GM12872 (cell line): ENCODE measurements at regions not wholly inside any gene's neighbourhood (a gene's known extent, or its start where the extent isn't known, plus 50 kb on each side); places are given as distances from the start of the nearest gene placed in this dataset.

Experiments used
- TF ChIP-seq, protein P1 (sequence below): IDR thresholded peaks from 3 replicates; pipeline ENCODE4 v1.5.1; 2011; ENCODE audit warnings: low read depth, mild to moderate bottlenecking, low read length, moderate library complexity; ENCODE audit not compliant: insufficient read depth

DNA sequence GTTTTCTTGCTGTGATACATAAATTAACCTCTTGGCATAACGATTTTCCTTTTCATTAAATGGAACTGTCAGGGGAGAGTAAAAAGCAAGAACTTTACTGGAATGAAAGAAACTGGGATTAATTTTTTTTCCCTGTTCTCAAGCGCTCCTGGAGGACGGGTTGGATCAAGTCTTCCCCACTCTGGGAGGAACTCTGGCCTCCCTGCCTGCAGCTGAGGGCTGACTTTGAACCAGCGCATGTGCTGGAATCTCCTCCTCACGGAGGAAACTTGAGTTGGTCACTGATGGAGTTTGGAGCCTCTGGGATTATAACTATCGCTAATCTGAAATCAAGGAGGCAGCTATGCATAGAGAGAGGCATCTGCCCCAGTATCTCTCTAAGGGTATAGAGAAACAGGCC is 406.4 kb upstream of the TMEM132C start:
- TF ChIP-seq, protein P1, sequence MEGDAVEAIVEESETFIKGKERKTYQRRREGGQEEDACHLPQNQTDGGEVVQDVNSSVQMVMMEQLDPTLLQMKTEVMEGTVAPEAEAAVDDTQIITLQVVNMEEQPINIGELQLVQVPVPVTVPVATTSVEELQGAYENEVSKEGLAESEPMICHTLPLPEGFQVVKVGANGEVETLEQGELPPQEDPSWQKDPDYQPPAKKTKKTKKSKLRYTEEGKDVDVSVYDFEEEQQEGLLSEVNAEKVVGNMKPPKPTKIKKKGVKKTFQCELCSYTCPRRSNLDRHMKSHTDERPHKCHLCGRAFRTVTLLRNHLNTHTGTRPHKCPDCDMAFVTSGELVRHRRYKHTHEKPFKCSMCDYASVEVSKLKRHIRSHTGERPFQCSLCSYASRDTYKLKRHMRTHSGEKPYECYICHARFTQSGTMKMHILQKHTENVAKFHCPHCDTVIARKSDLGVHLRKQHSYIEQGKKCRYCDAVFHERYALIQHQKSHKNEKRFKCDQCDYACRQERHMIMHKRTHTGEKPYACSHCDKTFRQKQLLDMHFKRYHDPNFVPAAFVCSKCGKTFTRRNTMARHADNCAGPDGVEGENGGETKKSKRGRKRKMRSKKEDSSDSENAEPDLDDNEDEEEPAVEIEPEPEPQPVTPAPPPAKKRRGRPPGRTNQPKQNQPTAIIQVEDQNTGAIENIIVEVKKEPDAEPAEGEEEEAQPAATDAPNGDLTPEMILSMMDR: no peak

DNA sequence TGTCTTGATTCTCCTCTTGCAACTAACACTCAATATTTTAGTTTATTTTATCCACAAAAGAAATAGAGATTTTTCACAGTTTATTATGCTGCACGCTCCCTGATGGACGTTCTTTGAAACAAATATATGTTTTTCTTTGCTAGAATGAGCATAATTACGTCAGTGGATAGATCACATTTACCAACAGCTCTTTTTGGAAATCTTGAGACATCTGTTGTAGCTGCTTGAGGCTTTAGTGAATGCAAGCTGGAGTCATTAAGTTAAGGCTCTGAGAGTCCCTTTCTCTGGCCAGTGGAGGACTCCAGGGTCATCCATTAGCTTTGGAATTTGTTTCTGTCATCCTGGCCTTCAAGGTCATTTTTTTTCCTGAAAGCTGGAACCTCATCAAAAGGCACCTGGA is 405.6 kb upstream of the TMEM132C start:
- TF ChIP-seq, protein P1: no peak

DNA sequence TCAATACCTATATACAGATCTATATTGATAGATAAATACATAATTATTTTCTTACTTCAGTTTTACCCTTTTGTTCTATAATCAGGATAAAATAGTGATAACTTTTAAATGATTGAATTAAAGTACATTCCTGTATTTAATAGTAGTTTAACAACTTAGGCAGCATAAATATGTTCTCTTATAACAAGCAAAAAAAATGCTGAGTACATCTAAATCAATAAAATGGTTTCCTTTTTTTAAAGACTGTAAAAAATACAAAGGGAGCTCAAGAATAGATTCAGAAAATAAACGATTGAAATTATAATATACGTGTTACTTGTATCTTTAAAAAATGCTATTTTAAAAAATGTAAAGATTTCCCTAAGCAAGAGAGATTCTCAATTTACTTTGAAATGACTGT is 393.7 kb upstream of the TMEM132C start:
- TF ChIP-seq, protein P1: no peak

DNA sequence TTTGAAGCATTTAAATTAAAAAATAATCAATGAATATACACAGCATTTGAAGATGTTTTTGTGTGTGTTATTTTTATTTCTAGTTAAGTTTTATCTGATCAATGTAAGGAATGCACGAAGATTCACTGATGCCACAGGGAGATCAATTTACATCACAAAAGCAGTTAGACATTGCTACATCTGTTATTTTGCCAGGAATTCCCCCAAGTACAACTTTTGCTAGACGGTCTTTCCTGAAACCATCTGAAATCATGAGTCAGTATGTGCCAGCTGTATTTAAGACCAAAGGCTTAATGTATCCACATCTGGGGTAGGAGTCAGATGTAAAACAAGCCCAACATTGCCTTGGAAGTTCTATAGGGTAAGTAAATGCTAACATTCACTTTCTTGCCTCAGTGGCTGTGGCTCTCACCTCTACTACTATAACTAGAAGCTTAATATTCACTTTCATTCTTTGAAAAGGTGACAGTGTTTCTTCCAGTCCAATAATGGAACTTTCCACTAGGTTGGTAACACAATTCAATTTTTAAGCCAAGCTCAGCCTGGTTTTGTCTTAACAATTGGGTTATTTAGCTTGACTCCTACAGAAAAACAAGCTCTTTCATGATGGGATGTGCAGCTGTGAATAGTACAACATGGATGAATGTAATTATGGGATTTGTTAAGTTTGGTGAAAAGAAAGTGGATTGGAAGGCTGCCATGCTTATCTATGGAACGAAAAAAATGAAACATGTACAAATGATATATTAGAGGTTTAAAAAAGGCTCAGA is 385.4 kb upstream of the TMEM132C start:
- TF ChIP-seq, protein P1: no peak

DNA sequence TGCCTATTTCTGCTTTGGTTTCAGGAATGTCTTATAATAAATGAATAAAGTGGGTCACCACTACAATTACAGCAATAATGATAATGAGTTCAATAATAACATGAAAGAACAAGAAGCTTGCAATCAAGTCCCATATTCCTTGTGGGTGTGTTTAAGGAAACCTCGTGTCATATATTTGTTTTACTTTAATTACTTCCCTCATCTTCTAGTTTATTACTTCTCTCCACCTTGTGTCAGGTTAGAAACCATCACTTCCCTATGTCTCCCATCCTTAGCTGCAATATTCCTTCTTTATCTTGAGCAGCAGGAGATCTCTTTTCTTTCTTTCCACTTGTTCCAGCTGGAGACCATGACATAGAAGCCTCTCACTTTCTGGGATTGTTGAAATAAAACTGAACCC is 384.0 kb upstream of the TMEM132C start:
- TF ChIP-seq, protein P1: no peak

DNA sequence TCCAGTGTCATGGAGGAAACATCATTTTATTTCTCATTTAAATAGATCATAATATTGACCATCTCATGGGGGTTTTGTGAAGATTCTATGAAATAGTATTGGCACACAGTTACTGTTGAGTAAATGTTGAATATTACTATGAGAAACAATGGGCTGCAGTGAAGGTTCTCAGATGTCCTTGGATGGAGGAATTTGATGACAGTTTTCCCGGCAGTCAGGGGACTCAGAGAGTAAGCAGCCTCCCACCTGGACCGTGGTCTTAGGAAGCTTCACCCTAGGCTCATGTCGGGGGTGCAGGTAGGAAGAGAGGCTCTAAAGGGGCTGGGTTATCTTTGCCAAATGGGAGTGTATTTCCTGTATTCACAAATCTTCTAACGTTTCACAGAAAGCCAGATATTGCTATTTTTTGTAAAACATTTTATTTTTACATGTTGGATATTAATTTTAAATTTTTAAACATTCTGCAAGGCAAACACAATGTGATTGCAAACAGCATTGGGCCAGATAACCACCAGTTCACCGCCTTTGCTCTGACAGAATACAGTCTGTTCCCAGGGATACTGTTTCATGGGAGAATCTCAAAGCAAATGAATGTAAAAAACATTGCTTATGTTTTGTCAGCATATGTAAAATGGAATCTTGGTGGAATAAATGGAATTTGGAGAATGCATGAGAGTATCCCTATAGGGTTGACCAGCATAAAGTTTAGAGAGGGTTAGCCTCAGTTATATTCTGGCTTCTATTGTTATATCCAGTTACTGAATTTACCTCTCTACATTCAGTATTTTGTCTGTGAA is 380.8 kb upstream of the TMEM132C start:
- TF ChIP-seq, protein P1: no peak

DNA sequence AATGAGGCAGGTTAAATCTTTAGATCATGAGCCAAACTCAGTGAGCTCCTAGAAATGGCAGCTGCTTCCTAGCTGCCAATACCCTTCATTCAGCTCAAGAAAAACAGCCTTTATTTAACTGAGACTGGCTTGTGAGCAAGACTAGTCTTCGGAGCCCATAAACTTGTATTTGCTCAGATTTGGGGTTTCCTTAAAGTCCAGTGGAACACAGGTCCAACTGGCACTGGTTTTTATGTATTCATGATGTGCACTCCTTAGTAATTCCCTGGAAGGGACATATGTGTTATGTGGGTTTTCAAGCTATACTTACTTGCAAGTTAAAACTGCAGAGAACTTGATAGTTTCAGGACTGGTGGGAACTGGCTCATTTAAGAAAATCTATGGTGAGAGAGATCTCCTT is 380.1 kb upstream of the TMEM132C start:
- TF ChIP-seq, protein P1: no peak
